ENCODE measurements at regions not wholly inside any gene's neighbourhood (a gene's known extent, or its start where the extent isn't known, plus 50 kb on each side); places are given as distances from the start of the nearest gene placed in this dataset.
"Not testable (repeated sequence)": the region's sequence is repeated elsewhere in the genome, so short reads cannot be mapped to it uniquely, and the experiment has no call there.

GRCh38 chr6:93081901-93082300 lies 337.5 kb downstream of the EPHA7 start:
- DNase-seq: no peak

GRCh38 chr6:93079061-93079460 lies 340.3 kb downstream of the EPHA7 start:
- DNase-seq: no peak

- DNase-seq: no peak
Measured at GRCh38 chr6:93073811-93074210, 345.5 kb downstream of the EPHA7 start.

GRCh38 chr6:93069856-93070255 lies 349.5 kb downstream of the EPHA7 start:
- DNase-seq: no peak

GRCh38 chr6:93059911-93060310 lies 359.4 kb downstream of the EPHA7 start:
- no peak for DNase-seq

GRCh38 chr6:93057584-93057983 lies 361.8 kb downstream of the EPHA7 start:
- DNase-seq: no peak

GRCh38 chr6:93048381-93048780 lies 371.0 kb downstream of the EPHA7 start:
- DNase-seq: no peak

GRCh38 chr6:93047033-93047432 lies 372.3 kb downstream of the EPHA7 start:
- no peak for DNase-seq

- DNase-seq: no peak
Measured at GRCh38 chr6:93045156-93045555, 374.2 kb downstream of the EPHA7 start.

- DNase-seq: no peak
Measured at GRCh38 chr6:93040375-93040774, 379.0 kb downstream of the EPHA7 start.

GRCh38 chr6:93036835-93037234 lies 382.5 kb downstream of the EPHA7 start:
- DNase-seq: no peak

GRCh38 chr6:93035756-93036155 lies 383.6 kb downstream of the EPHA7 start:
- DNase-seq: no peak

- DNase-seq: no peak
Measured at GRCh38 chr6:93021235-93021915, 398.0 kb downstream of the EPHA7 start.

GRCh38 chr6:93017626-93018025 lies 401.7 kb downstream of the EPHA7 start:
- no peak for DNase-seq

- no peak for DNase-seq
Measured at GRCh38 chr6:93017213-93017612, 402.1 kb downstream of the EPHA7 start.

GRCh38 chr6:93013054-93013453 lies 406.3 kb downstream of the EPHA7 start:
- no peak for DNase-seq

GRCh38 chr6:93008375-93008774 lies 411.0 kb downstream of the EPHA7 start:
- DNase-seq: no peak

- DNase-seq: no peak
Measured at GRCh38 chr6:92989656-92990055, 429.7 kb downstream of the EPHA7 start.

GRCh38 chr6:92979281-92979680 lies 440.1 kb downstream of the EPHA7 start:
- DNase-seq: no peak

GRCh38 chr6:92977018-92977417 lies 442.3 kb downstream of the EPHA7 start:
- no peak for DNase-seq

GRCh38 chr6:92967362-92967761 lies 452.0 kb downstream of the EPHA7 start:
- DNase-seq: no peak

GRCh38 chr6:92962846-92963245 lies 456.5 kb downstream of the EPHA7 start:
- DNase-seq: peak; percentile 38

GRCh38 chr6:92952111-92952510 lies 467.2 kb downstream of the EPHA7 start:
- not testable (repeated sequence) for DNase-seq

GRCh38 chr6:92945799-92946198 lies 473.6 kb downstream of the EPHA7 start:
- DNase-seq: no peak

- DNase-seq: no peak
Measured at GRCh38 chr6:92944132-92944531, 475.2 kb downstream of the EPHA7 start.

All from NCI-H446 treated with DMSO at 0.1 percent for 48 hours (cell line).